ENCODE measurements at regions not wholly inside any gene's neighbourhood (a gene's known extent, or its start where the extent isn't known, plus 50 kb on each side); places are given as distances from the start of the nearest gene placed in this dataset.
"Not testable (repeated sequence)": the region's sequence is repeated elsewhere in the genome, so short reads cannot be mapped to it uniquely, and the experiment has no call there.

- DNase-seq (ENCODE audit: low spot score): no peak
Observed at GRCh38 chr12:124652661-124653060, 85.2 kb upstream of the NCOR2 start.

- no peak for DNase-seq (ENCODE audit: low spot score)
Observed at GRCh38 chr12:124651516-124652273, 84.3 kb upstream of the NCOR2 start.

- DNase-seq (ENCODE audit: low spot score): no peak
Observed at GRCh38 chr12:124650912-124651311, 83.5 kb upstream of the NCOR2 start.

- no peak for DNase-seq (ENCODE audit: low spot score)
Observed at GRCh38 chr12:124648710-124649384, 81.4 kb upstream of the NCOR2 start.

GRCh38 chr12:124647316-124647715 is 79.9 kb upstream of the NCOR2 start:
- DNase-seq (ENCODE audit: low spot score): no peak

GRCh38 chr12:124646385-124647230 is 79.2 kb upstream of the NCOR2 start:
- DNase-seq (ENCODE audit: low spot score): no peak

- no peak for DNase-seq (ENCODE audit: low spot score)
Observed at GRCh38 chr12:124645530-124646244, 78.3 kb upstream of the NCOR2 start.

- not testable (repeated sequence) for DNase-seq (ENCODE audit: low spot score)
Observed at GRCh38 chr12:124643768-124644167, 76.4 kb upstream of the NCOR2 start.

GRCh38 chr12:124642105-124642504 is 74.7 kb upstream of the NCOR2 start:
- no peak for DNase-seq (ENCODE audit: low spot score)

- no peak for DNase-seq (ENCODE audit: low spot score)
Observed at GRCh38 chr12:124641591-124641990, 74.2 kb upstream of the NCOR2 start.

GRCh38 chr12:124640056-124640455 is 72.6 kb upstream of the NCOR2 start:
- DNase-seq (ENCODE audit: low spot score): no peak

- no peak for DNase-seq (ENCODE audit: low spot score)
Observed at GRCh38 chr12:124639122-124639806, 71.9 kb upstream of the NCOR2 start.

- no peak for DNase-seq (ENCODE audit: low spot score)
Observed at GRCh38 chr12:124637581-124637981, 70.2 kb upstream of the NCOR2 start.

GRCh38 chr12:124637163-124637562 is 69.8 kb upstream of the NCOR2 start:
- DNase-seq (ENCODE audit: low spot score): no peak

- peak; percentile 71 for DNase-seq (ENCODE audit: low spot score)
Observed at GRCh38 chr12:124636138-124636978, 68.9 kb upstream of the NCOR2 start.

- no peak for DNase-seq (ENCODE audit: low spot score)
Observed at GRCh38 chr12:124635316-124635715, 67.9 kb upstream of the NCOR2 start.

- DNase-seq (ENCODE audit: low spot score): no peak
Observed at GRCh38 chr12:124633365-124634362, 66.3 kb upstream of the NCOR2 start.

- DNase-seq (ENCODE audit: low spot score): peak; percentile 41
Observed at GRCh38 chr12:124632519-124632984, 65.1 kb upstream of the NCOR2 start.

- no peak for DNase-seq (ENCODE audit: low spot score)
Observed at GRCh38 chr12:124631681-124632256, 64.4 kb upstream of the NCOR2 start.
